SK-N-SH (cell line): ENCODE measurements at regions not wholly inside any gene's neighbourhood (a gene's known extent, or its start where the extent isn't known, plus 50 kb on each side); places are given as distances from the start of the nearest gene placed in this dataset.
A peak's percentile ranks its signal among the peaks of the same experiment; 100 is the strongest.

Source experiments
- CTCF ChIA-PET: fragments of 300-600, 350-600 bp; formaldehyde crosslinking; extraction: SDS; loops from one replicate; lab custom pipeline; 2021; lab: Yijun Ruan, JAX
- POLR2A ChIA-PET: fragments of 350-600 bp; sonication (Branson Sonifier 250); formaldehyde crosslinking; extraction: SDS; loops from one replicate; lab custom pipeline; 2020; ENCODE audit warnings: antibody characterized with exemption, inconsistent platforms; lab: Yijun Ruan, JAX
- DNase-seq: peaks from one replicate; pipeline ENCODE4 v3.0.0; 2012
- H2AFZ ChIP-seq: fragments of 200-600 bp; sonication (generic); 2 replicates; pipeline ENCODE4 v1.8.1; 2016; ENCODE audit warnings: antibody characterized with exemption, mild to moderate bottlenecking, low read depth
- H3F3A ChIP-seq: fragments of 200-600 bp; sonication (generic); replicated peaks from 2 replicates; pipeline ENCODE3; 2016; ENCODE audit warnings: antibody characterized with exemption, mild to moderate bottlenecking; ENCODE audit not compliant: insufficient read depth
- H3K27ac ChIP-seq, 2 experiments: fragments of 200-500 bp in 1 of 2; fragments of 200-600 bp in 1 of 2; sonication (Bioruptor generic) in 1 of 2; sonication (generic), shearing (Covaris generic) in 1 of 2; 2 replicates each; pipeline versions ENCODE4 v1.5.1 to v1.6.1; 2014 to 2016; ENCODE audit warnings: low read depth in 2 of 2, inconsistent platforms in 1 of 2, low read length in 1 of 2, mild to moderate bottlenecking in 1 of 2, mixed read lengths in 1 of 2
- H3K27me3 ChIP-seq: fragments of 200-600 bp; sonication (generic), shearing (Covaris generic); 2 replicates; pipeline ENCODE4 v1.6.1; 2016; ENCODE audit warnings: mixed run types; ENCODE audit not compliant: insufficient read depth
- H3K36me3 ChIP-seq, 2 experiments: fragments of 200-500 bp in 1 of 2; fragments of 200-600 bp in 1 of 2; sonication (Bioruptor generic) in 1 of 2; sonication (generic) in 1 of 2; replicated peaks in 1 of 2; 2 replicates each; pipeline versions ENCODE3 to v1.5.1; 2014 to 2016; ENCODE audit warnings: low read length in 1 of 2, mild to moderate bottlenecking in 1 of 2; ENCODE audit not compliant: insufficient read depth in 2 of 2, control insufficient read depth in 1 of 2
- H3K4me1 ChIP-seq, 2 experiments: fragments of 200-500 bp in 1 of 2; fragments of 200-600 bp in 1 of 2; sonication (Bioruptor generic) in 1 of 2; sonication (generic), shearing (Covaris generic) in 1 of 2; 2 replicates each; pipeline versions ENCODE4 v1.5.1 to v1.6.1; 2014 to 2016; ENCODE audit warnings: low read depth in 1 of 2, low read length in 1 of 2, mixed run types in 1 of 2; ENCODE audit not compliant: insufficient read depth in 2 of 2, control insufficient read depth in 1 of 2
- H3K4me2 ChIP-seq: fragments of 200-600 bp; sonication (generic), shearing (Covaris generic); 2 replicates; pipeline ENCODE4 v1.6.1; 2017; ENCODE audit warnings: mixed run types
- H3K4me3 ChIP-seq, 2 experiments: fragments of 200-500 bp in 1 of 2; fragments of 200-600 bp in 1 of 2; sonication (Bioruptor generic) in 1 of 2; sonication (generic), shearing (Covaris generic) in 1 of 2; 2 replicates each; pipeline versions ENCODE4 v1.5.1 to v1.8.1; 2014 to 2016; ENCODE audit warnings: low read depth in 2 of 2, inconsistent platforms in 1 of 2, low read length in 1 of 2, mild to moderate bottlenecking in 1 of 2, mixed read lengths in 1 of 2, moderate library complexity in 1 of 2
- H3K79me2 ChIP-seq: fragments of 200-600 bp; sonication (generic); 2 replicates; pipeline ENCODE4 v1.8.1; 2017; ENCODE audit warnings: mild to moderate bottlenecking; ENCODE audit not compliant: insufficient read depth
- H3K9ac ChIP-seq: fragments of 200-600 bp; sonication (generic); 2 replicates; pipeline ENCODE4 v1.6.1; 2017; ENCODE audit warnings: mixed run types
- H3K9me2 ChIP-seq: fragments of 200-600 bp; sonication (generic); 2 replicates; pipeline ENCODE4 v1.6.1; 2017; ENCODE audit warnings: mixed run types
- H3K9me3 ChIP-seq: fragments of 200-600 bp; sonication (generic); 2 replicates; pipeline ENCODE4 v1.6.1; 2017; ENCODE audit warnings: mixed run types, mild to moderate bottlenecking, moderate library complexity
- H4K20me1 ChIP-seq: fragments of 200-600 bp; sonication (generic); 2 replicates; pipeline ENCODE4 v1.6.1; 2017; ENCODE audit warnings: mild to moderate bottlenecking, mixed run types; ENCODE audit not compliant: insufficient read depth
- CHD2 ChIP-seq: fragments of 150-350 bp; IDR thresholded peaks from 2 replicates; pipeline ENCODE4 v1.6.1; 2018; ENCODE audit warnings: low read length; ENCODE audit not compliant: partially characterized antibody
- EZH2phosphoT487 ChIP-seq: fragments of 200-600 bp; sonication (generic); IDR thresholded peaks from 2 replicates; pipeline ENCODE4 v1.6.1; 2017; ENCODE audit warnings: low read depth, mixed run types, mild to moderate bottlenecking, antibody characterized with exemption, moderate library complexity, borderline replicate concordance
- FOSL2 ChIP-seq: IDR thresholded peaks from 2 replicates; pipeline ENCODE4 v1.4.0; 2012; ENCODE audit warnings: low read depth, mild to moderate bottlenecking, moderate library complexity, borderline replicate concordance
- GABPA ChIP-seq: IDR thresholded peaks from 2 replicates; pipeline ENCODE4 v1.4.0; 2012; ENCODE audit warnings: low read depth, mild to moderate bottlenecking
- GATA2 ChIP-seq: sonication (generic); formaldehyde crosslinking; IDR thresholded peaks from 2 replicates; pipeline ENCODE4 v1.5.0; 2020; ENCODE audit warnings: mild to moderate bottlenecking, missing genetic modification reagents
- MEF2A ChIP-seq: IDR thresholded peaks from 2 replicates; pipeline ENCODE4 v1.4.0; 2012; ENCODE audit warnings: low read depth, borderline replicate concordance
- MXI1 ChIP-seq: IDR thresholded peaks from 2 replicates; pipeline ENCODE4 v1.6.1; 2012; ENCODE audit warnings: mild to moderate bottlenecking, low read depth, low read length, improper control_type of control experiment
- NRF1 ChIP-seq: IDR thresholded peaks from 2 replicates; pipeline ENCODE4 v1.6.1; 2012; ENCODE audit warnings: low read depth, mild to moderate bottlenecking, low read length
- RFX5 ChIP-seq: IDR thresholded peaks from 2 replicates; pipeline ENCODE4 v1.6.1; 2012; ENCODE audit warnings: mild to moderate bottlenecking, improper control_type of control experiment, low read length
- SMC3 ChIP-seq: IDR thresholded peaks from 2 replicates; pipeline ENCODE4 v1.6.1; 2012; ENCODE audit warnings: low read depth, low read length, improper control_type of control experiment
- TAF1 ChIP-seq: IDR thresholded peaks from 2 replicates; pipeline ENCODE4 v1.6.1; 2012; ENCODE audit warnings: low read depth, mild to moderate bottlenecking, low read length, moderate library complexity, borderline replicate concordance
- TCF12 ChIP-seq: IDR thresholded peaks from 2 replicates; pipeline ENCODE4 v1.4.0; 2012
- TEAD4 ChIP-seq: IDR thresholded peaks from 2 replicates; pipeline ENCODE4 v1.4.0; 2012; ENCODE audit warnings: mild to moderate bottlenecking, borderline replicate concordance; ENCODE audit not compliant: insufficient read depth
- WGBS: methylation state at CpG from one replicate; pipeline ENCODE4 v1.1.6; 2017; ENCODE audit warnings: low lambda C conversion rate; 5-methylcytosine and 5-hydroxymethylcytosine counted together
- TF ChIP-seq, protein P1 (sequence below): fragments of 150-350 bp; IDR thresholded peaks from 2 replicates; pipeline ENCODE4 v1.6.1; 2017; ENCODE audit warnings: antibody characterized with exemption, low read length, low read depth, borderline replicate concordance
- TF ChIP-seq, protein P2 (sequence below): IDR thresholded peaks from 2 replicates; pipeline ENCODE4 v1.6.1; 2012; ENCODE audit warnings: mild to moderate bottlenecking, low read depth, low read length, moderate library complexity
- TF ChIP-seq, protein P3 (sequence below): IDR thresholded peaks from 2 replicates; pipeline ENCODE4 v1.4.0; 2012; ENCODE audit warnings: low read depth, borderline replicate concordance

DNA sequence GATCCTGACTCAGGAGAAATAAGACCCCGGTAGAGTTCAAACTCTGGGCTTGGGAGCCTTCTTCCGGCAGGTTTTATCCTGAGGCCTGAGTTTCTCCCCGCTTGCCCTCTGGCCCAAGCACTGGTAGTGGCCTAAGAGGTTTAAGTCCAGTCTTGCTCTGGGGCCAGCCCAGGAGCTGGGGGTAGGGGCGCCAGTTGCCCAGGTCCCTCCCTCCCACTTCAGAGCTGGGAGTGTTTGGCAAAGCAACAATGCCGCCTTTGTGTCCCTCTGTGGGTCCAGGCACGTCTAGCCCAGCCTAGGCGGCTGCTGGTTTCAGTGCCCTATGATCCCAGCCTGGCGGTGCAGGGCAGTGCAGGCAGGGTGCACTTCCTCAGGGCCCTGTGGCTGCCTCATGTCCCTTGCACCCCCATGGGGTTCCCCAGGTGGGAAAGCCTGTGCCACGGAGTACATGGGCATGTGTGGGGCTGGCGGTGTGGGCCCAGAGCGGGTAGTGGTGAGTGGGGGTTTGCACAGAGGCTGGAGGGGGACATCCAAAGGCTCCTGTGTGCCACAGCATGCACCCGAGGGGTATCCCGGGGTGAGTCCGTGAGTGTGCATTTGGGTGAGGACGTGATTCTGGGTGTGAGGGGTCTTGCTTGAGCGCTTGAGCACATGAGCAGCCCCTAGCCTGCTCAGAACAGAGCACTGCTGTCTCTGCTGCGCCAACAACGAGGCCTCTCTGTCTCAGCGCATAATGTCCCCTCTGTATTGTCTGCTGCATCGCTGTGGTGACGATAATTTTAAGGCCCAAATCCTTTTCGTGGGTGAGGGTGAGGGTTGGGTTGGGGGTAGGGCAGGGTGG lies 61.7 kb upstream of the PSD2 start:
- 0 out of 2 replicates have a peak overlapping the region, but pooled peaks have one; percentile 24 for H3K4me2 ChIP-seq
- CTCF ChIA-PET: no interaction called here
- no peaks in the 10 kb centered on the region for H4K20me1 ChIP-seq
- 0 out of 2 replicates have a peak overlapping the region, but pooled peaks have one; percentile 11 for H3K9ac ChIP-seq
- H3K4me3 ChIP-seq: no peak overlapping the region
- no peaks in the 10 kb centered on the region for H3K79me2 ChIP-seq
- H3K4me1 ChIP-seq: peaks cover 1 to 3% of the 10 kb centered on the region in 2 experiments; a peak in 1 of 4 replicates
- DNase-seq: no peak
- H2AFZ ChIP-seq: no peak overlapping the region
- 93% methylated on average over 17 of the region's 22 CpGs for WGBS
- H3K27me3 ChIP-seq: no peaks in the 10 kb centered on the region
- TF ChIP-seq FOSL2: no peak
- TF ChIP-seq MEF2A: no peak
- TF ChIP-seq TEAD4: no peak
- TF ChIP-seq TAF1: no peak
- TF ChIP-seq TCF12: no peak
- TF ChIP-seq RFX5: no peak
- TF ChIP-seq NRF1: no peak
- TF ChIP-seq, protein P1, sequence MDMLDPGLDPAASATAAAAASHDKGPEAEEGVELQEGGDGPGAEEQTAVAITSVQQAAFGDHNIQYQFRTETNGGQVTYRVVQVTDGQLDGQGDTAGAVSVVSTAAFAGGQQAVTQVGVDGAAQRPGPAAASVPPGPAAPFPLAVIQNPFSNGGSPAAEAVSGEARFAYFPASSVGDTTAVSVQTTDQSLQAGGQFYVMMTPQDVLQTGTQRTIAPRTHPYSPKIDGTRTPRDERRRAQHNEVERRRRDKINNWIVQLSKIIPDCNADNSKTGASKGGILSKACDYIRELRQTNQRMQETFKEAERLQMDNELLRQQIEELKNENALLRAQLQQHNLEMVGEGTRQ: no peak
- no peak for TF ChIP-seq CHD2
- no peak for TF ChIP-seq GABPA
- TF ChIP-seq EZH2phosphoT487: no peak
- no peak for TF ChIP-seq MXI1
- TF ChIP-seq SMC3: no peak
- TF ChIP-seq GATA2 (CRISPR knock-in tag): no peak
- TF ChIP-seq, protein P2, sequence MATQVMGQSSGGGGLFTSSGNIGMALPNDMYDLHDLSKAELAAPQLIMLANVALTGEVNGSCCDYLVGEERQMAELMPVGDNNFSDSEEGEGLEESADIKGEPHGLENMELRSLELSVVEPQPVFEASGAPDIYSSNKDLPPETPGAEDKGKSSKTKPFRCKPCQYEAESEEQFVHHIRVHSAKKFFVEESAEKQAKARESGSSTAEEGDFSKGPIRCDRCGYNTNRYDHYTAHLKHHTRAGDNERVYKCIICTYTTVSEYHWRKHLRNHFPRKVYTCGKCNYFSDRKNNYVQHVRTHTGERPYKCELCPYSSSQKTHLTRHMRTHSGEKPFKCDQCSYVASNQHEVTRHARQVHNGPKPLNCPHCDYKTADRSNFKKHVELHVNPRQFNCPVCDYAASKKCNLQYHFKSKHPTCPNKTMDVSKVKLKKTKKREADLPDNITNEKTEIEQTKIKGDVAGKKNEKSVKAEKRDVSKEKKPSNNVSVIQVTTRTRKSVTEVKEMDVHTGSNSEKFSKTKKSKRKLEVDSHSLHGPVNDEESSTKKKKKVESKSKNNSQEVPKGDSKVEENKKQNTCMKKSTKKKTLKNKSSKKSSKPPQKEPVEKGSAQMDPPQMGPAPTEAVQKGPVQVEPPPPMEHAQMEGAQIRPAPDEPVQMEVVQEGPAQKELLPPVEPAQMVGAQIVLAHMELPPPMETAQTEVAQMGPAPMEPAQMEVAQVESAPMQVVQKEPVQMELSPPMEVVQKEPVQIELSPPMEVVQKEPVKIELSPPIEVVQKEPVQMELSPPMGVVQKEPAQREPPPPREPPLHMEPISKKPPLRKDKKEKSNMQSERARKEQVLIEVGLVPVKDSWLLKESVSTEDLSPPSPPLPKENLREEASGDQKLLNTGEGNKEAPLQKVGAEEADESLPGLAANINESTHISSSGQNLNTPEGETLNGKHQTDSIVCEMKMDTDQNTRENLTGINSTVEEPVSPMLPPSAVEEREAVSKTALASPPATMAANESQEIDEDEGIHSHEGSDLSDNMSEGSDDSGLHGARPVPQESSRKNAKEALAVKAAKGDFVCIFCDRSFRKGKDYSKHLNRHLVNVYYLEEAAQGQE: no peak
- TF ChIP-seq, protein P3, sequence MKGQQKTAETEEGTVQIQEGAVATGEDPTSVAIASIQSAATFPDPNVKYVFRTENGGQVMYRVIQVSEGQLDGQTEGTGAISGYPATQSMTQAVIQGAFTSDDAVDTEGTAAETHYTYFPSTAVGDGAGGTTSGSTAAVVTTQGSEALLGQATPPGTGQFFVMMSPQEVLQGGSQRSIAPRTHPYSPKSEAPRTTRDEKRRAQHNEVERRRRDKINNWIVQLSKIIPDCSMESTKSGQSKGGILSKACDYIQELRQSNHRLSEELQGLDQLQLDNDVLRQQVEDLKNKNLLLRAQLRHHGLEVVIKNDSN: no peak
- TF ChIP-seq, all 33 proteins: peak for 0
- H3K9me3 ChIP-seq: no peaks in the 10 kb centered on the region
- no peaks in the 10 kb centered on the region for H3K36me3 ChIP-seq
- H3K27ac ChIP-seq: no peak overlapping the region; a peak in 1 of 4 replicates
- POLR2A ChIA-PET: no interaction called here
- H3K9me2 ChIP-seq: no peaks in the 10 kb centered on the region
- peaks cover 5% of the 10 kb centered on the region for H3F3A ChIP-seq
